ENCODE measurements at regions not wholly inside any gene's neighbourhood (a gene's known extent, or its start where the extent isn't known, plus 50 kb on each side); places are given as distances from the start of the nearest gene placed in this dataset.

DNA sequence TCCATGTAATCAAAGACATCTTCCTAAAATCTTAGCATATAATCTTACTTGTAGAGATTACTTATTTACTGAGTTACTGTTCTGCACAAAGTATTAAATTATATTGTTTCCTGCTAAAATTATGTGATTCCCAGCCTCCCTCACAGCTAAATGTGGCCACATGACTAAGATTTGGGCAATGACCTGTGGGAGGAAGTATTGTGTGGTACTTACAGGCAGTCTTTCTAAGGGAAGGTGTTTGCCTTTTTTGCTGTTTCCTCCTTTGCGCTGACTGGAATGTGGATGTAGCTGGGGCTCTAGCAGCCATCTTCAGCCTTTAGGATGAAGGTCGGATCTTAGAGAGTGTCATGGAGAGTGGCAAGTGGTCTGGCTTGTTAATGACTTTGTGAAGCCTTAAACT lies 146.3 kb upstream of the APCDD1 start:
- TF ChIP-seq, protein P1, sequence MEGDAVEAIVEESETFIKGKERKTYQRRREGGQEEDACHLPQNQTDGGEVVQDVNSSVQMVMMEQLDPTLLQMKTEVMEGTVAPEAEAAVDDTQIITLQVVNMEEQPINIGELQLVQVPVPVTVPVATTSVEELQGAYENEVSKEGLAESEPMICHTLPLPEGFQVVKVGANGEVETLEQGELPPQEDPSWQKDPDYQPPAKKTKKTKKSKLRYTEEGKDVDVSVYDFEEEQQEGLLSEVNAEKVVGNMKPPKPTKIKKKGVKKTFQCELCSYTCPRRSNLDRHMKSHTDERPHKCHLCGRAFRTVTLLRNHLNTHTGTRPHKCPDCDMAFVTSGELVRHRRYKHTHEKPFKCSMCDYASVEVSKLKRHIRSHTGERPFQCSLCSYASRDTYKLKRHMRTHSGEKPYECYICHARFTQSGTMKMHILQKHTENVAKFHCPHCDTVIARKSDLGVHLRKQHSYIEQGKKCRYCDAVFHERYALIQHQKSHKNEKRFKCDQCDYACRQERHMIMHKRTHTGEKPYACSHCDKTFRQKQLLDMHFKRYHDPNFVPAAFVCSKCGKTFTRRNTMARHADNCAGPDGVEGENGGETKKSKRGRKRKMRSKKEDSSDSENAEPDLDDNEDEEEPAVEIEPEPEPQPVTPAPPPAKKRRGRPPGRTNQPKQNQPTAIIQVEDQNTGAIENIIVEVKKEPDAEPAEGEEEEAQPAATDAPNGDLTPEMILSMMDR (IDR thresholded peaks at IDR 0.05) = no peak
- TF ChIP-seq POLR2A (IDR thresholded peaks at IDR 0.05) = no peak
